ENCODE measurements at regions not wholly inside any gene's neighbourhood (a gene's known extent, or its start where the extent isn't known, plus 50 kb on each side); places are given as distances from the start of the nearest gene placed in this dataset.

DNA sequence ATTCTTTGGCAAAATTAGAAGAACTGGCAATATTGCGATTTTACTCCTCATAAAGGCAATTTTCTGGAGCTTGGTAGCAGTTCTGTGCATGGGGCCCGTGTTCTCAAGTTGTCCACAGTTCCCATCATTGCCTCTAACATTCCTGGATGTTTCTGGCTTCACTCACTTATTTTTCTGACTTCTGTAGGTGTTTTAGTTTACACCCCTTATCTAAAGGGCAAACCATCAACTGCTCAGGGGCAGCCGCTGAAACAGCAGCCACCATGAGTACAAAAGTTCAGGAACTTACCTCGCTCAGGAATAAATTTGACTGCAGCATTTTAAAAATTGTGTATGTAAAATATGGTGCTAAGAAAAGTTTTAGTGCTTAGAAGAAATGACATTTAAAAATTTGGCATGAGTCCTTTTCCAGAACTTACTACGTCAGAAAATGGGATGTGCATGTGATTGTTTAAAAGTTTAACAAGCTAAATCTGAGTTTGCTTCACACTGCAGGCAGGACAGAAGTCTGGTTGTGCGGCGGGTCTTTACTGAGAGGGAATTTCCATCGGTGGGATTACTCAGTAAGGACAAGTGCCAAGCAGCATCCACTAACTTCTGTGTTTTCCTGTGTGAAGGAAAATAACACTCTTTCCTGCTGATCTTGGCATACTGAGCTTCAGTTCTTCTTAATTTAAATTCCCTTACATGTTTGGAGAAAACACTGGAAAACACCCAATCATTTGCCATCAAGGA lies 261.7 kb downstream of the MAT2B start:
- CTCF ChIA-PET = interaction anchor here (1.1 to 1.2 kb wide), 3 partner anchors 71 to 737 kb away, joined by 3 to 4 read pairs (median 3); no protein-coding TSS in a partner anchor
- peak; percentile 82 for FAIRE-seq
- dilution Hi-C loops (cut with MboI; ENCODE audit: extremely low pct_ligation_motif_present, low sequenced_read_pairs) = loop anchor here (25.0 kb wide), 1 partner anchor 95 kb away; no protein-coding TSS in a partner anchor

More for the DNA sequence above, 261.7 kb downstream of the MAT2B start:
- intact Hi-C loops (cut with micrococcal nuclease) = loop anchor here (10.0 kb wide), 1 partner anchor 438 kb away; no protein-coding TSS in a partner anchor
- Histone ChIP-seq H4K20me1 (replicated peaks; ENCODE audit: control insufficient read depth, extremely low read depth, insufficient read depth, low read length) (no peaks in the 10 kb centered on the region), H3K27ac (ENCODE audit: insufficient read depth, low read depth, low read length) (peak overlapping the region; percentile 7), H3K4me1 (ENCODE audit: control insufficient read depth, extremely low read depth, insufficient read depth, low read length) (peaks cover 9% of the 10 kb centered on the region), H3K79me2 (ENCODE audit: control insufficient read depth, insufficient read depth, low read length) (no peaks in the 10 kb centered on the region), H2AFZ (ENCODE audit: low read depth, low read length) (peak overlapping the region; percentile 67), H3K36me3 (ENCODE audit: control insufficient read depth in 2 of 2, extremely low read depth in 1 of 2, insufficient read depth in 2 of 2, low read length in 2 of 2) (no peaks in the 10 kb centered on the region), H3K9me3 (replicated peaks; ENCODE audit: control insufficient read depth, insufficient read depth, low read length) (no peaks in the 10 kb centered on the region), H3K4me2 (ENCODE audit: insufficient read depth, low read length) (no peak overlapping the region), H3K4me3 (replicated peaks in 1 of 3; ENCODE audit: insufficient read depth in 1 of 3, low read depth in 1 of 3, low read length in 3 of 3) (no peak overlapping the region), H3K9ac (replicated peaks; ENCODE audit: extremely low read depth, insufficient read depth, low read length) (peak overlapping the region; percentile 2), H3K27me3 (ENCODE audit: control insufficient read depth in 2 of 2, insufficient read depth in 2 of 2, low read length in 2 of 2) (no peaks in the 10 kb centered on the region), H3K9me1 (replicated peaks; ENCODE audit: control insufficient read depth, extremely low read depth, insufficient read depth, low read length) (no peaks in the 10 kb centered on the region)
- DNase-seq (ENCODE audit: low read depth, low spot score) = peak; percentile 90
- no peak for TF ChIP-seq FOS (IDR thresholded peaks at IDR 0.05; ENCODE audit: borderline replicate concordance, insufficient read depth, low read length)
- TF ChIP-seq, protein P1, sequence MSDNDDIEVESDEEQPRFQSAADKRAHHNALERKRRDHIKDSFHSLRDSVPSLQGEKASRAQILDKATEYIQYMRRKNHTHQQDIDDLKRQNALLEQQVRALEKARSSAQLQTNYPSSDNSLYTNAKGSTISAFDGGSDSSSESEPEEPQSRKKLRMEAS (IDR thresholded peaks at IDR 0.05; ENCODE audit: insufficient read depth, insufficient read length) = no peak
- no peak for TF ChIP-seq GATA2 (IDR thresholded peaks at IDR 0.05; ENCODE audit: insufficient read depth, insufficient read length, low read depth, low read length)
- no peak for TF ChIP-seq POLR2AphosphoS5 (IDR thresholded peaks at IDR 0.05; ENCODE audit: insufficient read depth, low read depth, low read length)
- TF ChIP-seq JUN (IDR thresholded peaks at IDR 0.05; ENCODE audit: borderline replicate concordance, insufficient read depth, insufficient read length, low read depth) = no peak
- no peak for TF ChIP-seq EZH2 (IDR thresholded peaks at IDR 0.05; ENCODE audit: borderline replicate concordance, low read depth, low read length, severe bottlenecking)
- TF ChIP-seq, protein P2, sequence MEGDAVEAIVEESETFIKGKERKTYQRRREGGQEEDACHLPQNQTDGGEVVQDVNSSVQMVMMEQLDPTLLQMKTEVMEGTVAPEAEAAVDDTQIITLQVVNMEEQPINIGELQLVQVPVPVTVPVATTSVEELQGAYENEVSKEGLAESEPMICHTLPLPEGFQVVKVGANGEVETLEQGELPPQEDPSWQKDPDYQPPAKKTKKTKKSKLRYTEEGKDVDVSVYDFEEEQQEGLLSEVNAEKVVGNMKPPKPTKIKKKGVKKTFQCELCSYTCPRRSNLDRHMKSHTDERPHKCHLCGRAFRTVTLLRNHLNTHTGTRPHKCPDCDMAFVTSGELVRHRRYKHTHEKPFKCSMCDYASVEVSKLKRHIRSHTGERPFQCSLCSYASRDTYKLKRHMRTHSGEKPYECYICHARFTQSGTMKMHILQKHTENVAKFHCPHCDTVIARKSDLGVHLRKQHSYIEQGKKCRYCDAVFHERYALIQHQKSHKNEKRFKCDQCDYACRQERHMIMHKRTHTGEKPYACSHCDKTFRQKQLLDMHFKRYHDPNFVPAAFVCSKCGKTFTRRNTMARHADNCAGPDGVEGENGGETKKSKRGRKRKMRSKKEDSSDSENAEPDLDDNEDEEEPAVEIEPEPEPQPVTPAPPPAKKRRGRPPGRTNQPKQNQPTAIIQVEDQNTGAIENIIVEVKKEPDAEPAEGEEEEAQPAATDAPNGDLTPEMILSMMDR (IDR thresholded peaks at IDR 0.05; ENCODE audit: extremely low read depth in 1 of 2, insufficient read depth in 1 of 2, low read depth in 1 of 2, low read length in 2 of 2) = no peak
- no peak for TF ChIP-seq MYC (IDR thresholded peaks at IDR 0.05; ENCODE audit: low read depth, low read length)
- no peak for TF ChIP-seq POLR2A (IDR thresholded peaks at IDR 0.05; ENCODE audit: low read depth, low read length)
- POLR2A ChIA-PET = no interaction called here
- no TSS peak for BruUV-seq (replicated peaks)

Data from endothelial cell of umbilical vein (primary cell).